Omental fat pad (tissue), 3 donors: ENCODE measurements at regions not wholly inside any gene's neighbourhood (a gene's known extent, or its start where the extent isn't known, plus 50 kb on each side); places are given as distances from the start of the nearest gene placed in this dataset.

Source experiments
- ATAC-seq: fragments of 150-250 bp; one replicate; pipeline ENCODE4 v1.9.1; 2016; ENCODE audit warnings: mild to moderate bottlenecking, moderate library complexity; ENCODE audit not compliant: low FRiP score
- DNase-seq: peaks from one replicate; pipeline ENCODE4 v3.0.0-alpha.2; 2019; ENCODE audit warnings: low spot score
- TF ChIP-seq, protein P1 (sequence below), 3 donors: fragments of 450-650 bp; IDR thresholded peaks; one replicate each; pipeline ENCODE4 v1.5.1; 2016 to 2017; ENCODE audit warnings: antibody characterized with exemption in 3 of 3, mild to moderate bottlenecking in 3 of 3, moderate library complexity in 2 of 3

- ATAC-seq (no peak), DNase-seq (no peak)
- TF ChIP-seq, protein P1, sequence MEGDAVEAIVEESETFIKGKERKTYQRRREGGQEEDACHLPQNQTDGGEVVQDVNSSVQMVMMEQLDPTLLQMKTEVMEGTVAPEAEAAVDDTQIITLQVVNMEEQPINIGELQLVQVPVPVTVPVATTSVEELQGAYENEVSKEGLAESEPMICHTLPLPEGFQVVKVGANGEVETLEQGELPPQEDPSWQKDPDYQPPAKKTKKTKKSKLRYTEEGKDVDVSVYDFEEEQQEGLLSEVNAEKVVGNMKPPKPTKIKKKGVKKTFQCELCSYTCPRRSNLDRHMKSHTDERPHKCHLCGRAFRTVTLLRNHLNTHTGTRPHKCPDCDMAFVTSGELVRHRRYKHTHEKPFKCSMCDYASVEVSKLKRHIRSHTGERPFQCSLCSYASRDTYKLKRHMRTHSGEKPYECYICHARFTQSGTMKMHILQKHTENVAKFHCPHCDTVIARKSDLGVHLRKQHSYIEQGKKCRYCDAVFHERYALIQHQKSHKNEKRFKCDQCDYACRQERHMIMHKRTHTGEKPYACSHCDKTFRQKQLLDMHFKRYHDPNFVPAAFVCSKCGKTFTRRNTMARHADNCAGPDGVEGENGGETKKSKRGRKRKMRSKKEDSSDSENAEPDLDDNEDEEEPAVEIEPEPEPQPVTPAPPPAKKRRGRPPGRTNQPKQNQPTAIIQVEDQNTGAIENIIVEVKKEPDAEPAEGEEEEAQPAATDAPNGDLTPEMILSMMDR (IDR thresholded peaks at IDR 0.05): no peak
These were observed 106.4 kb upstream of the TMCC3 start for GRCh38 chr12:94756789-94757188.

- ATAC-seq: no peak
- TF ChIP-seq, protein P1 (IDR thresholded peaks at IDR 0.05): no peak
- no peak for DNase-seq
These were observed 105.2 kb upstream of the TMCC3 start for GRCh38 chr12:94755598-94755997.

- DNase-seq (no peak), ATAC-seq (no peak)
- TF ChIP-seq, protein P1 (IDR thresholded peaks at IDR 0.05): no peak
These were observed 104.3 kb upstream of the TMCC3 start for GRCh38 chr12:94754653-94755052.

GRCh38 chr12:94753036-94753679 lies 102.8 kb upstream of the TMCC3 start:
- DNase-seq: no peak
- ATAC-seq: peak; percentile 98
- TF ChIP-seq, protein P1 (IDR thresholded peaks at IDR 0.05): no peak

DNA sequence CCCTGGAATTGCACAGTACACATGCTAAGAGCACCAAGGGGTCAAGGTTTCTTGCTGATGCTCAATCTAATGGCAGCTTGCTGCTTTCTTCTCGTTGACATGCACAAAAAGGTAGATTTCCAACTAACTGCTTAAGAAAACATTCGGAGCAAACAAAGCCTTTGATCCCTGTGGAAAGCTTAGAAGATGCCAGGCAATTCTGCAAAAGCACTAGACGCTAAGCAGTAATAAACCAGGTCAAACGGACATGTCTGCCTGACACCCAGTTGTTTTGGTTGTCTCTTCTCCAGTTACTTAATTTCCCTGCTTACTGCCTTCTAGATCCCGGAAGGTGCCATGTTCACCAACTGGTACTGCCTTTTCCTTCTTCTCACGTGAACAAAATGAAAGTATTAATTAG lies 100.5 kb upstream of the TMCC3 start:
- TF ChIP-seq, protein P1 (IDR thresholded peaks at IDR 0.05): no peak
- no peak for ATAC-seq
- no peak for DNase-seq

DNA sequence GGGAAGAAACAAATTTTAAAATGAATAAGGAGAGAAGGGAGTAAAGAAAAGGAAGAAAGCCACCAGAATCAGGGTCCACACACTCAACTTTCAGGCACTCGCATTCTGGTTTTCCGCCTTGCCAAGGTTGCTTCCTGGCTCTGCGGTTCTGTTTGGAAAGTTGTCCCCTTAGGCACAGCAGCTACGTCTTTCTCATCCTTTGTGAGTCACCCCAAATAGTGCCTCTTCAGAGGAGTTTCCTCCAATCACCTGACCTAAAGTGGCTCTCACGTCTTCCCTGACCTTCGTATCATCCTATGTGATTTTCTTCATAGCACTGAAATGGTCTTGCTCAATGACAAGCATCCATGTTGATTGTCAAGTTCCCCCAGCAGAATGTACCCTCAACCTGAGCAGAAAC lies 99.5 kb upstream of the TMCC3 start:
- TF ChIP-seq, protein P1 (IDR thresholded peaks at IDR 0.05): no peak
- ATAC-seq (no peak), DNase-seq (no peak)

GRCh38 chr12:94749455-94749854 lies 99.1 kb upstream of the TMCC3 start:
- TF ChIP-seq, protein P1 (IDR thresholded peaks at IDR 0.05): no peak
- DNase-seq (no peak), ATAC-seq (no peak)
